KMS-11 (cell line): ENCODE measurements at regions not wholly inside any gene's neighbourhood (a gene's known extent, or its start where the extent isn't known, plus 50 kb on each side); places are given as distances from the start of the nearest gene placed in this dataset.

ENCODE experiments used
- H2AFZ ChIP-seq: fragments of 200-600 bp; sonication (generic); 2 replicates; pipeline ENCODE4 v1.6.1; 2016; ENCODE audit warnings: antibody characterized with exemption, mixed run types, low read depth
- H3K27ac ChIP-seq: fragments of 200-600 bp; sonication (generic); 2 replicates; pipeline ENCODE4 v1.6.1; 2016; ENCODE audit warnings: mild to moderate bottlenecking, mixed run types
- H3K27me3 ChIP-seq: fragments of 200-600 bp; sonication (generic); 2 replicates; pipeline ENCODE4 v1.6.1; 2017; ENCODE audit warnings: mild to moderate bottlenecking, low read depth, mixed run types, moderate library complexity; ENCODE audit not compliant: insufficient read depth
- H3K36me3 ChIP-seq: fragments of 200-600 bp; sonication (generic); 2 replicates; pipeline ENCODE4 v1.6.1; 2017; ENCODE audit warnings: mild to moderate bottlenecking, mixed run types; ENCODE audit not compliant: insufficient read depth
- H3K4me1 ChIP-seq: fragments of 200-600 bp; sonication (generic); 2 replicates; pipeline ENCODE4 v1.6.1; 2016; ENCODE audit warnings: mild to moderate bottlenecking, low read depth, mixed run types; ENCODE audit not compliant: poor library complexity, severe bottlenecking
- H3K4me2 ChIP-seq: fragments of 200-600 bp; sonication (generic); 2 replicates; pipeline ENCODE4 v1.7.0; 2016; ENCODE audit warnings: mild to moderate bottlenecking, mixed run types
- H3K4me3 ChIP-seq: fragments of 200-600 bp; sonication (generic); IDR thresholded peaks from 2 replicates; pipeline ENCODE4 v1.6.1; 2017; ENCODE audit warnings: low read depth, low read length, mixed read lengths; ENCODE audit not compliant: insufficient read depth
- H3K79me2 ChIP-seq: fragments of 200-600 bp; sonication (generic); 2 replicates; pipeline ENCODE4 v1.6.1; 2016; ENCODE audit warnings: low read depth, mixed run types; ENCODE audit not compliant: insufficient read depth
- H3K9ac ChIP-seq: fragments of 200-600 bp; sonication (generic); 2 replicates; pipeline ENCODE4 v1.6.1; 2016; ENCODE audit warnings: mild to moderate bottlenecking, mixed run types
- H4K20me1 ChIP-seq: fragments of 200-600 bp; sonication (generic); 2 replicates; pipeline ENCODE4 v1.6.1; 2016; ENCODE audit warnings: mild to moderate bottlenecking, mixed run types; ENCODE audit not compliant: insufficient read depth
- TF ChIP-seq, protein P1 (sequence below): fragments of 200-600 bp; sonication (generic); conservative IDR thresholded peaks from 2 replicates; pipeline ENCODE4 v1.6.1; 2017; ENCODE audit warnings: low read depth, mild to moderate bottlenecking, antibody characterized with exemption, low read length, moderate library complexity, mixed read lengths

DNA sequence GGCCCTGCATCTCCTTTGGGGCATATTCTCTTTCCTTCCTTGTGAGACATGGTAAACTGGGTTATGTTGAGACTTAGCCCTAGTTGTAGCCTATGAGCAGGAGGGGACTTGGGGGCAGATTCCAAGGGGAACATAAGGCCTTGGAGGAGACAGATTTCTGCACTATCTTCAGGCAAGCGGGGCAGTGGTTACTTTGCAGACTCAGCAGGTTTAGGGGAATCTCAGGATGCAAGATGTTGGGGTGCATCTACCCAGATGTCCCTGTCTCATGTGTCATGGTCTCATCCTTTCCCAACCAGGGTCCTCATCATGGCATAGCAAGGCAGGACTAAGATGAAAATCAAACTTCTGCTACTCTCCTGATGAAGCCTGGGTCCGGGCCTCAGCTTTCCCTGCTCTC, 58.6 kb upstream of the PTPRT start:
- no peak overlapping the region for H3K4me3 ChIP-seq
- no peak overlapping the region for H3K4me2 ChIP-seq
- no peaks in the 10 kb centered on the region for H3K27me3 ChIP-seq
- H2AFZ ChIP-seq, result no peak overlapping the region
- no peaks in the 10 kb centered on the region for H3K4me1 ChIP-seq
- H3K27ac ChIP-seq, result no peak overlapping the region
- H3K9ac ChIP-seq, result no peak overlapping the region
- H3K36me3 ChIP-seq, result no peaks in the 10 kb centered on the region
- H3K79me2 ChIP-seq, result no peaks in the 10 kb centered on the region
- TF ChIP-seq, protein P1, sequence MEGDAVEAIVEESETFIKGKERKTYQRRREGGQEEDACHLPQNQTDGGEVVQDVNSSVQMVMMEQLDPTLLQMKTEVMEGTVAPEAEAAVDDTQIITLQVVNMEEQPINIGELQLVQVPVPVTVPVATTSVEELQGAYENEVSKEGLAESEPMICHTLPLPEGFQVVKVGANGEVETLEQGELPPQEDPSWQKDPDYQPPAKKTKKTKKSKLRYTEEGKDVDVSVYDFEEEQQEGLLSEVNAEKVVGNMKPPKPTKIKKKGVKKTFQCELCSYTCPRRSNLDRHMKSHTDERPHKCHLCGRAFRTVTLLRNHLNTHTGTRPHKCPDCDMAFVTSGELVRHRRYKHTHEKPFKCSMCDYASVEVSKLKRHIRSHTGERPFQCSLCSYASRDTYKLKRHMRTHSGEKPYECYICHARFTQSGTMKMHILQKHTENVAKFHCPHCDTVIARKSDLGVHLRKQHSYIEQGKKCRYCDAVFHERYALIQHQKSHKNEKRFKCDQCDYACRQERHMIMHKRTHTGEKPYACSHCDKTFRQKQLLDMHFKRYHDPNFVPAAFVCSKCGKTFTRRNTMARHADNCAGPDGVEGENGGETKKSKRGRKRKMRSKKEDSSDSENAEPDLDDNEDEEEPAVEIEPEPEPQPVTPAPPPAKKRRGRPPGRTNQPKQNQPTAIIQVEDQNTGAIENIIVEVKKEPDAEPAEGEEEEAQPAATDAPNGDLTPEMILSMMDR, result no peak
- no peaks in the 10 kb centered on the region for H4K20me1 ChIP-seq

DNA sequence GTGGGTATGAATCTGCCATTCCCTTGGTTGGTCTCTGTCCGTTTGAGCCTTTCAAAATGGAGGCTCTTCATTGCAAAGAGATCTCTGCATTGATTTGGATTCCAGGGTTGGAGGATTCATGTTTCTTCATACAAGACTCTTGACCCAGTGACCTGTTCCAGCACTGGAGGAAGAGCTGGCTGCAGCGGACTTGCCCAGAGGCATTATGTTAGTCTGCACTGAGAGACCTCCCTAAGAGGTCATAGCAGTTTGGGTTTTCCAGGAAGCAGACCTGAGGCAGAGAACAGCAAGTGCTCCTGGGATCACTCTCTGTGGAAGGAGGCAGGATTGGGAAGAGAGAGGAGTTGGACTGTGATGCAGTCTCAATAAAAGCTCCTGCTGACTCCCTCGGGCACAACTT, 57.7 kb upstream of the PTPRT start:
- TF ChIP-seq, protein P1, result no peak
- H3K79me2 ChIP-seq, result no peaks in the 10 kb centered on the region
- H3K4me2 ChIP-seq, result no peak overlapping the region
- no peak overlapping the region for H3K27ac ChIP-seq
- no peaks in the 10 kb centered on the region for H3K27me3 ChIP-seq
- H3K4me3 ChIP-seq, result no peak overlapping the region
- no peaks in the 10 kb centered on the region for H3K36me3 ChIP-seq
- no peaks in the 10 kb centered on the region for H4K20me1 ChIP-seq
- no peak overlapping the region for H2AFZ ChIP-seq
- H3K9ac ChIP-seq, result no peak overlapping the region
- H3K4me1 ChIP-seq, result no peaks in the 10 kb centered on the region

DNA sequence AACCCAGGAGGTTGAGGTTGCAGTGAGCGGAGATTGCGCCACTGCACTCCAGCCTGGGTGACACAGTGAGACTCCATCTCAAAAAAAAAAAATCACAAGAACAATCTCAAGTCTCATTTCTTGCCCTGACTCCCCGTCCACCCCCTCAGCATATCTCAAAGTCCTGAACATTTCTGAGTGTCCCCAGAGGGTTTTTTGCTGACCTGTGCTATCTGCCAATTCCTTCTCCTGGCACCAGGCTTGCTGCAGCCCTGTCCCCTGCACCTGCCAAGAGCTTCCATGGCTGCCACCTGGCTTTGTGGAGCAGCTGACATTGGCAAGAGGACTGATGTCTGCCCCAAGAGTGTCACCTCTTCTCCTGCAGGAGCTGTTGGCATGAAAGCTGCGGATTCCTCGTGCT, 54.9 kb upstream of the PTPRT start:
- no peak overlapping the region for H2AFZ ChIP-seq
- no peaks in the 10 kb centered on the region for H4K20me1 ChIP-seq
- H3K4me1 ChIP-seq, result no peaks in the 10 kb centered on the region
- TF ChIP-seq, protein P1, result no peak
- no peak overlapping the region for H3K4me2 ChIP-seq
- no peak overlapping the region for H3K9ac ChIP-seq
- no peak overlapping the region for H3K27ac ChIP-seq
- H3K4me3 ChIP-seq, result no peak overlapping the region
- no peaks in the 10 kb centered on the region for H3K79me2 ChIP-seq
- no peaks in the 10 kb centered on the region for H3K36me3 ChIP-seq
- no peaks in the 10 kb centered on the region for H3K27me3 ChIP-seq

DNA sequence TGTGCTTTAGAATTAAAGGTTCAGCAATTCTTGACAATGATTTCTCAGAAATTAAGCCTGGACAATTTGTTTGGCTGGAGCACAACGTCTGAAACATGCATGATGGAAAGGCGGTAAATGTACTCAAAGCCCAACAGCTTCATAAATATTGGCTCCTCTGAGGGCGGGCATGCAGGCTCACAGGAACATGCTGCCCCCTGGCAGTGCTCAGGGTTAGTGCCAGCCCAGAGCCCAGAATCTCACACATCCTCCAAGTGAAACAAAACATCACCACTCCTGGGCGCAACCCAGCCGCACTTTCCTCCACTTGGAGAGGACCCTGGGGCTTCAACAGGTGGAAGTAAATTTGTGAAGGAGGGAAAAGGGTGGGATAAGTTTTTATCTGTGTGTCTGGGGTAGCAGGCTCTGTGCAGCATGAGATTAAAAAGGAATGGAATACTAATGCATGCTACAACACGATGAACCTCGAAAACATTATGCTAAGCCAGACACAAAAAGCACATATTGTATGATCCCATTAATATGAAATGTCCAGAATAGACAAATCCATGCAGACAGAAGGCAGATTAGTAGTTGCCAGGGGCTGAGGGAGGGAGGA, 54.1 kb upstream of the PTPRT start:
- H4K20me1 ChIP-seq, result no peaks in the 10 kb centered on the region
- no peaks in the 10 kb centered on the region for H3K79me2 ChIP-seq
- TF ChIP-seq, protein P1, result 0 out of 2 replicates have a peak, but pooled peaks have one; percentile 30
- no peak overlapping the region for H3K27ac ChIP-seq
- H3K4me2 ChIP-seq, result no peak overlapping the region
- no peak overlapping the region for H3K9ac ChIP-seq
- no peak overlapping the region for H3K4me3 ChIP-seq
- H3K36me3 ChIP-seq, result no peaks in the 10 kb centered on the region
- no peak overlapping the region for H2AFZ ChIP-seq
- H3K4me1 ChIP-seq, result no peaks in the 10 kb centered on the region
- no peaks in the 10 kb centered on the region for H3K27me3 ChIP-seq
